ENCODE measurements at regions not wholly inside any gene's neighbourhood (a gene's known extent, or its start where the extent isn't known, plus 50 kb on each side); places are given as distances from the start of the nearest gene placed in this dataset.
"Not testable (repeated sequence)": the region's sequence is repeated elsewhere in the genome, so short reads cannot be mapped to it uniquely, and the experiment has no call there.

DNA sequence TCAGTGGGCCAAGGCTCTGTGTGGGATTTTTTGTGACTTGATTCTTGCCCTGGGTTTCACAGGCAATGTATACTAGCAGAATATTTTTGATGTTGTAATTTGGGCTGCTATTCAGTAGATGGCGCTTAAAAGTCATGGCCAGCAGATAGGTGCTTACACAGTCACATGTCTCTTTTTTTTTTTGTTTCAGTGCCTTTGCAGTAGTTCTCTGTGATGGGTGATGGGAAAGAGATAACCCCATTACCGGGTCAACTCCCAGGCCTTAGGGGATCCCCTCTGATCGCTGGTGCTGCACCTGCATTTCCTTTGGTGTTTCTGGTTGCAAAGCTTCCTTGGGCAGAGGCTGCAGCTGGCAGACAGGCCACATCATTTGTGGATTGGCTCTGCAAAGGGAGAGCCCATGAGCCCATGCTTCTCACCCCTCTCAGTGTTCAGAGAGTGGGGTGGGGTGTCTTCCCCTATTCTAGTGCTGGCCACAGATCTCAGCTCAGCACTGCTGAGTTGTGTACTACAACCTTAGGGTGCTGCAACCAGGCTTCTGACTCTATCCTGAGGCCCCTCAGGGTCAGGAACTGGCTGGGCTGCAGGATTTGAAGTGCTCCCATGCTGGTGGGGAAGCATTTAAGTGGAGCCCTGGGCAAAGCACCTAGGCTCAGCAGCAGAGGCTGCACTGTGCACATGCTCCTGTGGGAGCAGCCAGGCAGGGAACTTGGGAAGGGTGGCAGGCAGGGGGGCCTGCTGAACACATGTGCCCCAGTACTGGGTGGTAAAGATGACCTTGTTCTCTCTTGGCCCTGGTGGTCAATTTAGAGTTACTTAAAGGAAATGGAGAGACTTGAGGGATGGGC, 219.8 kb upstream of the SPHKAP start:
- DNase-seq: no peak

DNA sequence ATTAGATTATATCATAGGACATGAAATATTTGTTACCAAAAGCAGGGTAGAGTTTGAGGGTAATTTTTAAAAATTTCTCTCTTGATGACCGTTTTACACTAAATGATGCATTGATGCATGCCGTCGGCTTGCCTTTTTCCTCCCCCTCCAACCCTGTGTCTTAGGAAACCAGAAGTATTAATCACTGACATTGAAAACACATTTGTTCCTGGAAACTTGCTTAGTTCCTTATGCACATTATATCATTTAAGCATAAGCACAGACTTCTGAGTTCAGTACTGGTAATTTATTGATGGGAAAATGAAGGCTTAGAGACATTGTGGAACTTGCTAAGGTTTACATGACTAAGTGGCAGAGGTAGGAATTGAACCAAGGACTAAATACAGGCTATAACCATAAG, 206.3 kb upstream of the SPHKAP start:
- DNase-seq: no peak

GRCh38 chr2:228378696-228379425, 197.4 kb upstream of the SPHKAP start:
- no peak for DNase-seq

- no peak for DNase-seq
Observed at GRCh38 chr2:228378233-228378632, 196.7 kb upstream of the SPHKAP start.

DNA sequence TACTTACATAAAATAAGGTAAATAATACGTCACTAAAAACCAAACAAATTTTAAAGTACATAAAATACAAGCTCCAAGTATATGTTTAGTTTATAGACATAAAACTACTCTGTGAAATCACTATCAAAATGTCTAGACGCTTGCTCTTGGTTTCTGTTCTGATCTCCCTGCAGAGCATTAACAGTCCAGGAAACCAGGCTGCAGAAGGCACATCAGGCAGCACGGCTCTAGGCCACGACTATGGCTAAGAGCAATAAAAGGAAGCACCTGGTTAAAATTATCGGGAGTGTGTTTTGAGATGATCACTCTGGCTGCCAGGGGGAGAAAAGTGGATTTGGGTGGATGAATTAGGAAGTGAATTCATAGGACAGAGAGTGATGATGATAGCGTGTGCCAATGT, 196.0 kb upstream of the SPHKAP start:
- DNase-seq: no peak

- no peak for DNase-seq
Observed at GRCh38 chr2:228374741-228375140, 193.3 kb upstream of the SPHKAP start.

- DNase-seq: no peak
Observed at GRCh38 chr2:228373191-228373590, 191.7 kb upstream of the SPHKAP start.

- DNase-seq: no peak
Observed at GRCh38 chr2:228372212-228372611, 190.7 kb upstream of the SPHKAP start.

DNA sequence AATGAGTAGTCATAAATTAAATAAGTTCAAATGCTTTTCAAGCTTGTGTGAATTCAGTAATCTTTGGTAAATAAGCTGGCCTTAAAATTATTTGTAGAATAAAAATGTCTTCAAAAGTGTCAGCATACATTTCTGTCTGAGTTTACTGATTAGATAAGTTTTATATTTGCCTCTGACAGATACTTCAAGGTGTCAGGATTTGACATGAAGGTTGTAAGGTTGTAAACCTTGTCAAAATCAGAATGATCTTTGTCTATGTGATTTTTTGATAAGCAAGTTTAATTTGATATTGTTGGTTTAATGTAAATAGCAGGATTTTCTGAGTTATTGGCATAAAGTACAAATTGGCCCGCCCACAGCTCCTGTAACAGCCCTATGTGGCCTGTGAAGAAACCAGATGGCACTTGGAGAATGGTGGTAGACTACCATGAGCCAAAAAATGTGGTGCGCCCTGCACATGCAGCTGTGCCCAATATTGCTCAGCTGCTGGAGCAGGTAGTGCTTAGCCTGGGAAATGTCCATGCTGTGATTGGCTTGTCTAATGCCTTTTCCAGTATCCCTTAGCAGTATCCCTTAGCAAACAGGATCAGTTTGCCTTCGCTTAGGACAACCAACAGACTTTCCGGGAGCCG, 188.0 kb upstream of the SPHKAP start:
- no peak for DNase-seq

DNA sequence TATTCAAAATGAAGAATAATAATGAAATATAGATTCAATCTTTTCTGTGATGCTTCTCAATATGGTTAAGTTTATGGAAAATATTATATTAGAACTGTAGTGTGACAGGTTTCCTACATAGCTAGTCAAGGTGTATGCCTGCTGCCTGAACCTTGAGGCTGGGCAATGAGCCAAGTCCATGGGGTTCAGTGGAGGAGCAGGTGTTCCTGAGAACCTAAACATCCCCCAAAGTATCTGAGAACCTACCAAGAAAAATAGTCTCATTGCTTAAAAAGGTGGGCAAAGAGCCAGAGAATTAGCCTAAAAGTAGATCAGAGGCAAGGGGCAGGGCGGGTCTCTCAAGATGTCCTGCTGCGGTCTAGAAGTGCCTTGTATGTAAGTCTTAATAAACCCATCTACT, 185.9 kb upstream of the SPHKAP start:
- no peak for DNase-seq

- DNase-seq: no peak
Observed at GRCh38 chr2:228359473-228359872, 178.0 kb upstream of the SPHKAP start.

DNA sequence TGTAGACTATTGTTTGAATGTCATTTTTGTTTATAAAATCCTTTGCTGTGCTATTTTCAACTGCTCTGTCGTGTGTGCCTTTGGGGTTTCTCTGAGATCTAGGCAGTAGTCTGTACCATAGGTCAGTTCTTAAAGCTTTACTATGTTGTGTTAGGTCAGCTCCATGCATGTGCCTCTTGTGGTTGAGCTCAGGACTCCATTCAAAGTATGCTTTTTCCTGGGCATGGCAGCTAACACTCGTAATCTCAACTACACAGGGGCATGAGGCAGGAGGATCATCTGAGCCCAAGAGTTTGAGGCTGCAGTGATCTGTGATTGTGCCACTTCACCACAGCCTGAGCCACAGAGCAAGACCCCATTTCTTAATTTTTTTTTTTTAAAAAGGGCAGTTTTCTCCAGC, 174.4 kb upstream of the SPHKAP start:
- no peak for DNase-seq

DNA sequence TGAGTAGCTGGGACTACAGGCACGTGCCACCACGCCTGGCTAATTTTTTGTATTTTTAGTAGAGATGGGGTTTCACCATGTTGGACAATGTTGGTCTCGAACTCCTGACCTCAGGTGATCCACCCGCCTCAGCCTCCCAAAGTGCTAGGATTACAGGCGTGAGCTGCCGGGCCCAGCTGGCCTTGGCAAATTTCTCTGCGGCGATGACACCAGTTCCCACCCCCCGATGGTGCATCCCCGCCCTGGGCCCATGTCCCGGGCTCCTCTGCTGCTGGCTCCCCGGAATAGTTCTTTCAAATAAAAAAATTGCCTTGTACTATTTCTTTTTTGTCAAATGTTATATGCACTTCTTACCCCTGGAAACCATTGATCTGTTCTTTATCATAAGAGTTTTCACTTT, 171.5 kb upstream of the SPHKAP start:
- DNase-seq: not testable (repeated sequence)

GRCh38 chr2:228352048-228352447, 170.6 kb upstream of the SPHKAP start:
- DNase-seq: no peak

GRCh38 chr2:228348516-228349064, 167.1 kb upstream of the SPHKAP start:
- DNase-seq: no peak

GRCh38 chr2:228344531-228344930, 163.0 kb upstream of the SPHKAP start:
- no peak for DNase-seq

DNA sequence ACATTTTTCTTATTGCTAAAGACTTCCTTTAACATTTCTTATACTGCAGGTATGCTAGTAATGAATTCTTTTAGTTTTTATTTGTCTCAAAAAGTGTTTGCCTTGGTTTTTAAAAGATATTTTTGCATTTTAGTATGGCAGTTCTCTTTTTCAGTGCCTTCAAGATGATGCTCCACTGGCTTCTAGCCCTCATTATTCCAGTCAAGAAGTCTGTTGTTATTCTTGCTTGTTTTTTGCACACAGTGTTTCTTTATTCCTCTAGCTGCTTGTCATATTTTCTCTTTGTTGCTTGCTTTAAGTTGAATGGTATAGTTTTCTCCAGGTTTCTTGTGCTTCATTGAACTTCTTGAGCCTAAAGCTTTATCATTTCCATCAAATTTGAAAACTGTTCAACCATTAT, 158.0 kb upstream of the SPHKAP start:
- DNase-seq: no peak

DNA sequence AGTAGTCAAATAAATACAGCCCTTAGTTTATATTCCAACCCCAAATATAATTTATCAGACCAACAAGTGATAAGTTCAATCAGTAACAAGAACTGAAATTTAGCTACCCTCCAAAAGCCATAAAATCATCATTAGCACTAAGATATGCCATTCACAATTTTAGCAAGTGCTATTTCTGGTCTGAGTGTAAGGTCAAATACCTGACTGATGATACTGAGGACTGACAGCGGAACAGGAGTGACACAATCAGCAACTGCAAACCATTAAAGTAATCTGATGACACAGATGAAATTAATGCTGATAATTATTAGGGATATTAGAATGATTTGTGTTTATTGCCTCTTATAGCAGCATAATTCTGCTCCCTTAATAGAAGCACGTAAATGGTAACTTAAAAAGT, 152.7 kb upstream of the SPHKAP start:
- no peak for DNase-seq

DNA sequence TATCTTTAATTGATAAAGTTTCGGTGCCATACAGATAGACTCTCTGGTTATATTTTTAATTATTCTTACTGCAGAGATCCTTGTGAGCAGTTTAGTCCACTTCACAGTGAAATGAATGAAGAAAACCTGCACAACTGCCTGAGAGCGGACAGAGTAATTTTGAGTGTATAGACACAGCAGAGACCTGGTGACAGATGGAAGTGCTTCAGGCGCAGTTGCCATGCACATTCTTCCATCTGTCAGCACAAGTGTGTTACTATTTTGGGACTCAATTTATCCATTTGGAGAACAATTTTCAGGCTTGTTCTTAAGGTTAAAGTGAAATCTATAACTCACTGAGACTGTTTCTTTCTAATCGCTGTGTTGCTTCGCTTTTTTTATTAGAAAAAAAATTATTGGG, 147.8 kb upstream of the SPHKAP start:
- no peak for DNase-seq

DNA sequence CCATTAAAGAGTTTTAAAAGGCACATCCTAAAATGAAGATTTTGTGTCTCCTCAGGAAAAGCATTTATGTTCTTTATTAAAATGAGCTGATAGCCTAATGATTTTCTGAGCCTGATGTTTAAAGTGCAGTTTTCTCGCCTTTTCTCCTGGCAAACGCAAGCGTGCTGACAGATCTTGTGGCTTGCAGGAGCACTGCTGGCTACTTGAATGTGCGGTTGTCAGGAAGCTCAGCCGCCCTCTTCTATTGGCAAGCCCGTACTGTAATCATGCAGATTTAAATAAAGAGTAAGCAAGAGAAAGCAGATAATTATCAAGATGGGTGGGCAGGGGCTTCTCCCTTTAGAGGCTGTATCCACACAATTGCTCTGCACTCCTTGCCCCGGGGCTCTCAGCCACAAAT, 139.5 kb upstream of the SPHKAP start:
- DNase-seq: no peak

- no peak for DNase-seq
Observed at GRCh38 chr2:228318218-228318617, 136.7 kb upstream of the SPHKAP start.

GRCh38 chr2:228312172-228312571, 130.7 kb upstream of the SPHKAP start:
- DNase-seq: no peak

- no peak for DNase-seq
Observed at GRCh38 chr2:228303960-228304359, 122.5 kb upstream of the SPHKAP start.
